Sigmoid colon (tissue), 4 donors: ENCODE measurements at regions not wholly inside any gene's neighbourhood (a gene's known extent, or its start where the extent isn't known, plus 50 kb on each side); places are given as distances from the start of the nearest gene placed in this dataset.

Experiments used
- CTCF ChIP-seq, 4 experiments: fragments of 450-650 bp in 3 of 4; fragments of 200-600 bp in 1 of 4; IDR thresholded peaks; one replicate each; pipeline ENCODE4 v1.5.1; 2016 to 2019; ENCODE audit warnings: antibody characterized with exemption in 4 of 4, mild to moderate bottlenecking in 3 of 4, moderate library complexity in 2 of 4
- EP300 ChIP-seq, 4 donors: sonication (generic); formaldehyde crosslinking; IDR thresholded peaks; one replicate each; pipeline ENCODE4 v1.6.1; 2017; ENCODE audit warnings: antibody characterized with exemption in 4 of 4
- POLR2A ChIP-seq, 2 donors: fragments of 450-650 bp; IDR thresholded peaks; one replicate each; pipeline ENCODE4 v1.6.1; 2016; ENCODE audit warnings: antibody characterized with exemption in 2 of 2, mild to moderate bottlenecking in 2 of 2, moderate library complexity in 2 of 2
- POLR2AphosphoS5 ChIP-seq, 4 donors: sonication (generic); formaldehyde crosslinking; IDR thresholded peaks; one replicate each; pipeline ENCODE4 v1.6.1; 2017; ENCODE audit warnings: antibody characterized with exemption in 4 of 4

- TF ChIP-seq CTCF (IDR thresholded peaks at IDR 0.05) (no peak), POLR2A (IDR thresholded peaks at IDR 0.05) (no peak), POLR2AphosphoS5 (IDR thresholded peaks at IDR 0.05) (no peak), EP300 (IDR thresholded peaks at IDR 0.05) (no peak)
Observed at GRCh38 chr1:38611664-38612211, 247.8 kb downstream of the RRAGC start.
